ENCODE measurements at regions not wholly inside any gene's neighbourhood (a gene's known extent, or its start where the extent isn't known, plus 50 kb on each side); places are given as distances from the start of the nearest gene placed in this dataset.
"Not testable (repeated sequence)": the region's sequence is repeated elsewhere in the genome, so short reads cannot be mapped to it uniquely, and the experiment has no call there.

DNA sequence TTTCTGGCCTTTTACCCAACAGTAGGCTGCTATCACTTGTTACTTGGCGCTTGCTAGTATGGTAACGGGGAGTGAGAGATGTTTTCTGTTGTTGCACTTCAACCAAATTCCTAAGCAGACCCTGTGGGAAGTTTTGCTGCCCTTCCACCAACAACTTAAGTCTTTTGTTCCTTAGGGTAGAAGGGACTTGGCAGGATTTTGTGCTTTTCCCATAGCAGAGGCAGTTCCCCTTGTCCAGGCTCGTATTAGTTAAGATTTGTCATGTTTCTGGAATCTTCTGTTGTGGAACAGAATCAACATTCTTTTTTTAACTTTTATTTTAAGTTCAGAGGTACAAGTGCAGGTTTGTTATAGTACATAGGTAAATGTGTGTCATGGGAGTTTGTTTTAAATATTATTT is 73.2 kb upstream of the SGIP1 start:
- no peak for DNase-seq (ENCODE audit: low spot score)

DNA sequence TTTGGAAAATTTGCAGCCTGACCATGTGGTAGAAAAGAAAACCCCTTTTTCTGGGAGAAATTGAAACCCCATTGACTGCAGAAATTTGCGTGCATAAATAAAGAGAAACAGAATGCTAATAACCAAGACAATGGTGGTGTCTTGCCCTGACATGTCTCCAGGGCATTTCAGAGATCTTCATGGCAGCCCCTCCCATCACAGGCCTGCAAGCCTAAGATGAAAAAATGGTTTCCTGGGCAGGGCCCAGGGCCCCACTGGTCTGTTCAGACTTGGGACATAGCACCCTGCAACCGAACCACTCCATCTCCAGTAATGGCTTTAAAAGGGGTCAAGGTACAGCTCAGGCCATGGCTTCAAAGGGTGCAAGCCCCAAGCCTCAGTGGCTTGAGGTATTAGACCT is 71.6 kb upstream of the SGIP1 start:
- DNase-seq (ENCODE audit: low spot score) = no peak

- DNase-seq (ENCODE audit: low spot score) = no peak
Measured at GRCh38 chr1:66464351-66464750, 69.6 kb upstream of the SGIP1 start.

DNA sequence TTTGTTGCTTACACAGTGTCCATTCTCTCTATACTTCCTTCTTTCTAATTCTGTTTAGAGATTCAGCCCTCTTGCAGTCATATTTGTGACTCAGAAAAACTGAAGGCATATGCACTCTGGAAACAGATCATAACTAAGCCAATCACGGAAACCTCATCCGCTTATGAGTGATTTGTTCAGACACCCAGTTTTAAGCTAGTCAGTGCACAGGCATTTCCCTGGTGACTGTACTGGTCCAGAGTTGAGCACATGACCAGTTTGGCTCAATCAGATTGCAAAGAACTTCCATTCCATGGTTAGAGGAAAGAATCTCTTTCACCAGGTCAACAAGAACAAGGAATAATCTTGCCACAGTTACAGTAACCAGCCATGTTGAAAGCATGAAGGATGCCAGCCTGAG is 69.2 kb upstream of the SGIP1 start:
- DNase-seq (ENCODE audit: low spot score) = no peak

DNA sequence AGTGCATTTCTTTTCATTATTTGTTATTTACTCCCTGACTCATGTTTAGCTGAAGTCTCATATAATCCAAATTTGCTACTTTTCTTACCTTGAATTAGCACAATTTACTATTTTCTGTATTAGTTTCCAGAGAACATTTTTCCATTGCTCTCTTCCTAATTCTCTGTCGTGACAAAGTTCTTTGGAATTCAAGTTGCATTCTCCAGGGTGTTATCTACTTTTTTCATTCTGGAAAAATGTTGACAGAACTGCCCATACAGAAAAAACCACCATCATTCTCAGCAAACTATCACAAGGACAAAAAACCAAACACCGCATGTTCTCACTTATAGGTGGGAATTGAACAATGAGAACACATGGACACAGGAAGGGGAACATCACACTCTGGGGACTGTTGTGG is 67.3 kb upstream of the SGIP1 start:
- not testable (repeated sequence) for DNase-seq (ENCODE audit: low spot score)

- no peak for DNase-seq (ENCODE audit: low spot score)
Measured at GRCh38 chr1:66468722-66469121, 65.2 kb upstream of the SGIP1 start.

DNA sequence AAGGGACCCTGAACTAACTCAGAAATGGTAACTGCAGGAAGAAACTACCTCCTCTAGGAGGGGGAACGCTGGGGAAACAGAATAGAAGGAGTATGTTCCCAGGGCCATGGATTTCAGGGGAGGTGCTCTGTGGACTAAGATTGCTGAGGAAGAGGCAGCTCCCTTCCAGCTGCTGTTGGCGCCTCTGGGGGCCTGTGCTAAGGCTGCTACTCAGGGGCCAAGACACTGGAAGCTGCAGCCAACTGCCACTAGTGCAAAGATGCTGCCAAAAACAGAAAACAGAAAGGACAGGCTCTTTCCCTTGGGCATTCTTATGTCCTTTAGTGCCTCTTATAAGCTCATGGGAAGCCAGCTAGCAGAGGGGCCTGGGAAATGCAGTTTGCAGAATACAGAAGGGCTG is 58.0 kb upstream of the SGIP1 start:
- DNase-seq (ENCODE audit: low spot score) = peak; percentile 29

DNA sequence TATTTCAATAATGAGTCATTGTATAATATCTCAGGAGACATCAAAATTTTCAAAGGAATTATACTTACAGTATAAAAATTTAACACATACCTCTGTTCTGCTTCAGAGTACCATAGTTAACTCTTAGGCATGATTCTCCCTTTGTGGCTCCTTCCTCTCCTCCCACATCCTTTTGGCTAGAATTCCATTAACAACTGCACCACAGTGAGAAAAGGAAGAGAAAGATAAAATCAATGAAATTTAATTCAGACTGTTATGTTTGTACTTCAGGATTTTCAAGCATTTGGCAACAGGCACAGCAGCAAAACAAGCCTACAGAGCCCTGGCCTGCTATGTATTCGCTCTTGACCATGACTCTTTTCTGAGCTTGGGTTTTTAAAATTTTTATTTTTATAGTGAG is 57.2 kb upstream of the SGIP1 start:
- DNase-seq (ENCODE audit: low spot score) = peak; percentile 50

DNA sequence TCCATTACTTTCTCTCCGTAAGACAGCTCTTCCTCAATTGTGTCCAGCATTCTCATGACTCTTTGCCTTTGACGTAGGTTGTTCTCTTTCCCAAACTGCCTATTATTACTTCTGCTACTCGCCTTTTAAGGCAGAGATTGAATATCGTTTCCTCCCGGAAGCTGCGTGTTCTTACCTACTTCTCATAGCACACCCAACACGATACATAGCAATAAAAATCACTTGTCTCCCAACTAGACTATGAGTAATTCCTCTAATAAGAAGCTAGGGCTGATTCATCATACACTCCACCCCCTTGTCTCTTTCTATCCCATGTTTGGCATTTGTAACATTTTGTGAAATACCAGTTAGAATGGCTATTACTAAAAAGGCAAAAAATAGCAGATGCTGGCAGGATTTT is 55.8 kb upstream of the SGIP1 start:
- no peak for DNase-seq (ENCODE audit: low spot score)

DNA sequence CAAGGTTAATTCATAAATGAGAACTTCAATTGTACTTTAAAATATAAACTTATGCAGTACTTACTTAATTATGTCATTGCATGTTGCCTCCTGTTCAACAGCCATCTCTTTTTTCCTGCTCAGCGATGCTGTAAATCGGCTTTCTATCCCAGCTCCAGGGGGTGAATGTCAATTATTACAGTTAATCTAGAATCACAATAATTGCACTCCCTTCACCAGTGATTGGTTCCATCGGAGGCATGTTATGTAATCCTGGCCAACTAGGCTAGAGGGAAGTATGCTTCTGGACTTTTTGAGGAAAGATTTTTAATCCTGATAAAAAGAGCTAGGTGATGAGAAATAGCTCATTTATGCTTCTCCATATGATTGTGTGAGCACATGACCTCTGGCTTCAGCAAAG is 53.8 kb upstream of the SGIP1 start:
- no peak for DNase-seq (ENCODE audit: low spot score)

DNA sequence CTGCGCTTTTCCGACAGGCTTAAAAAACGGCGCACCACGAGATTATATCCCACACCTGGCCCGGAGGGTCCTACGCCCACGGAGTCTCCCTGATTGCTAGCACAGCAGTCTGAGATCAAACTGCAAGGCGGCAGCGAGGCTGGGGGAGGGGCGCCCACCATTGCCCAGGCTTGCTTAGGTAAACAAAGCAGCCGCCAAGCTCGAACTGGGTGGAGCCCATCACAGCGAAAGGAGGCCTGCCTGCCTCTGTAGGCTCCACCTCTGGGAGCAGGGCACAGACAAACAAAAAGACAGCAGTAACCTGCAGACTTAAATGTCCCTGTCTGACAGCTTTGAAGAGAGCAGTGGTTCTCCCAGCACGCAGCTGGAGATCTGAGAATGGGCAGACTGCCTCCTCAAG is 52.7 kb upstream of the SGIP1 start:
- DNase-seq (ENCODE audit: low spot score) = not testable (repeated sequence)
